ENCODE measurements at regions not wholly inside any gene's neighbourhood (a gene's known extent, or its start where the extent isn't known, plus 50 kb on each side); places are given as distances from the start of the nearest gene placed in this dataset.

GRCh38 chr18:55953326-55953725 lies 365.3 kb upstream of the TCF4 start:
- no peak overlapping the region for H2BK12ac ChIP-seq (ENCODE audit: low read depth, low read length)
- H4K20me1 ChIP-seq (replicated peaks in 1 of 2; ENCODE audit: control insufficient read depth in 1 of 2, insufficient read depth in 2 of 2, low read length in 2 of 2) = peaks cover 0 to 1% of the 10 kb centered on the region in 2 experiments
- H2BK20ac ChIP-seq (ENCODE audit: low read length) = no peak overlapping the region
- no peak overlapping the region for H3K4me3 ChIP-seq (ENCODE audit: extremely low read depth in 1 of 4, insufficient read depth in 2 of 4, low read depth in 3 of 4, low read length in 4 of 4)
- FAIRE-seq (no peak), DNase-seq (ENCODE audit: low read depth in 1 of 2, low spot score in 2 of 2) (no peak)
- no peaks in the 10 kb centered on the region for H3K4me1 ChIP-seq (replicated peaks in 1 of 4; ENCODE audit: control insufficient read depth in 3 of 4, insufficient read depth in 4 of 4, low read length in 3 of 4)
- no peaks in the 10 kb centered on the region for H3K23me2 ChIP-seq (ENCODE audit: low read depth, low read length)
- H3K79me1 ChIP-seq (ENCODE audit: low read depth, low read length) = no peaks in the 10 kb centered on the region
- H3K4ac ChIP-seq (replicated peaks; ENCODE audit: insufficient read length, low read depth, low read length) = no peak overlapping the region
- no peak for TF ChIP-seq POLR2AphosphoS5 (IDR thresholded peaks at IDR 0.05; ENCODE audit: low read depth, low read length)
- TF ChIP-seq EP300 (IDR thresholded peaks at IDR 0.05; ENCODE audit: borderline replicate concordance in 1 of 2, low read depth in 2 of 2, low read length in 2 of 2) = no peak
- TF ChIP-seq SUZ12 (IDR thresholded peaks at IDR 0.05; ENCODE audit: low read length) = no peak
- no peak for TF ChIP-seq MAFK (IDR thresholded peaks at IDR 0.05; ENCODE audit: low read depth, low read length)
- TF ChIP-seq KDM5A (IDR thresholded peaks at IDR 0.05; ENCODE audit: low read length) = no peak
- no peak for TF ChIP-seq CREB1 (IDR thresholded peaks at IDR 0.05)
- no peak for TF ChIP-seq CBX5 (IDR thresholded peaks at IDR 0.05; ENCODE audit: low read depth, low read length)
- TF ChIP-seq JUN (IDR thresholded peaks at IDR 0.05; ENCODE audit: low read depth, low read length) = no peak
- no peak for TF ChIP-seq POU5F1 (IDR thresholded peaks at IDR 0.05; ENCODE audit: low read depth, low read length)
- TF ChIP-seq HDAC6 (IDR thresholded peaks at IDR 0.05; ENCODE audit: low read depth, low read length) = no peak
- TF ChIP-seq FOSL1 (IDR thresholded peaks at IDR 0.05; ENCODE audit: insufficient read depth, low read depth, low read length) = no peak
- no peak for TF ChIP-seq TBP (IDR thresholded peaks at IDR 0.05; ENCODE audit: low read depth, low read length)
- no peak for TF ChIP-seq SRF (IDR thresholded peaks at IDR 0.05; ENCODE audit: low read depth, low read length)
- no peak overlapping the region for H3K56ac ChIP-seq (replicated peaks; ENCODE audit: insufficient read length, low read depth, low read length)
- no peak overlapping the region for H3K9ac ChIP-seq (replicated peaks in 1 of 4; ENCODE audit: extremely low read depth in 1 of 4, low read depth in 3 of 4, low read length in 3 of 4)
- no peaks in the 10 kb centered on the region for H3K9me3 ChIP-seq (ENCODE audit: insufficient read depth in 2 of 2, low read depth in 1 of 2, low read length in 1 of 2)
- no peaks in the 10 kb centered on the region for H3K79me2 ChIP-seq (ENCODE audit: control insufficient read depth in 1 of 2, insufficient read depth in 2 of 2, low read length in 2 of 2)
- H2BK5ac ChIP-seq (ENCODE audit: low read depth, low read length) = no peak overlapping the region
- H2AFZ ChIP-seq (ENCODE audit: low read length) = no peak overlapping the region
- H4K91ac ChIP-seq (replicated peaks; ENCODE audit: insufficient read length, low read length) = no peak overlapping the region
- CTCF ChIA-PET (ENCODE audit: partially characterized antibody) = interaction anchor here (1.0 kb wide), 2 partner anchors 18 to 538 kb away, joined by 3 read pairs; no protein-coding TSS in a partner anchor
- H3K36me3 ChIP-seq (ENCODE audit: control insufficient read depth in 2 of 4, insufficient read depth in 4 of 4, low read length in 3 of 4) = no peaks in the 10 kb centered on the region
- no peak overlapping the region for H3K23ac ChIP-seq (ENCODE audit: insufficient read length)
- H4K8ac ChIP-seq (ENCODE audit: extremely low read depth, insufficient read depth, low read length) = no peak overlapping the region
- no peaks in the 10 kb centered on the region for H3K27me3 ChIP-seq (replicated peaks in 1 of 4; ENCODE audit: control insufficient read depth in 3 of 4, extremely low read depth in 1 of 4, insufficient read depth in 3 of 4, low read length in 3 of 4)
- H2AK5ac ChIP-seq (ENCODE audit: low read depth, low read length) = no peak overlapping the region
- WGBS, 2 experiments (ENCODE audit: extremely low coverage in 1 of 2, insufficient coverage in 1 of 2, insufficient read length in 1 of 2, insufficient replicate concordance in 2 of 2, low coverage in 1 of 2, low lambda C conversion rate in 2 of 2, missing lambda C conversion rate in 1 of 2) = 93% methylated on average over 9 of the region's 9 CpGs; no CpG with 5 or more reads in 1 of the 2 experiments
- POLR2A ChIA-PET (ENCODE audit: partially characterized antibody) = no interaction called here
- no peak overlapping the region for H3K18ac ChIP-seq (ENCODE audit: extremely low read depth, low read length)
- H3K27ac ChIP-seq (ENCODE audit: low read depth, low read length) = no peak overlapping the region
- H3K4me2 ChIP-seq (ENCODE audit: insufficient read depth in 1 of 2, low read depth in 2 of 2, low read length in 2 of 2) = no peak overlapping the region
- H2BK15ac ChIP-seq (ENCODE audit: low read length) = no peak overlapping the region
- H2BK120ac ChIP-seq (replicated peaks; ENCODE audit: low read depth, low read length) = no peak overlapping the region
- H4K5ac ChIP-seq (ENCODE audit: insufficient read length, low read depth, low read length) = no peak overlapping the region
- H3K14ac ChIP-seq (ENCODE audit: insufficient read length) = no peak overlapping the region

Measured in H1 (cell line).